DMS114 treated with DMSO at 0.1 percent for 48 hours (cell line): ENCODE measurements at regions not wholly inside any gene's neighbourhood (a gene's known extent, or its start where the extent isn't known, plus 50 kb on each side); places are given as distances from the start of the nearest gene placed in this dataset.

ENCODE experiments used
- DNase-seq: peaks from one replicate; lab custom pipeline; 2025; ENCODE audit not compliant: unreplicated experiment; lab: John Stamatoyannopoulos, UW

DNA sequence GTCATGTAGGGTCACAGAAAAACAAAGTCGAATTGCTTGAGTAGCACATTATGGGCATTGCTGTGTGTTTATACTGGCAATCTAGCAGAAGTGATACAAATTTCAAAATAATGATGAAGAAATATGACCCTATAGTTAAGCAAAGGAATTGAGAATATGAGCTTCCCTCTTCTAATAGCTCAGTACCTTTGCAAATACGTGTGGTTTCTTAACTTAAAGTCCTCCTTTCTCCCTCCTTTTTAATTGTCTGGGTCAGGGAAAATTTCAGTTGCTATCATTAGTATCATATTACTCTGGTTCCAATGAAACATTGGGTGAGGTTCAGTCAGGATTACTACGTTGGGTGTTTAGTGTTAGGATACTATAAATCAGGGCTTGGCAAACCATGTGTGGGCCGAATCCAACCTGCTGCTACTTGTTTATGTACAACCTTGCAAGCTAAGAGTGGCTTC is 166.8 kb upstream of the CARMIL1 start:
- no peak for DNase-seq

DNA sequence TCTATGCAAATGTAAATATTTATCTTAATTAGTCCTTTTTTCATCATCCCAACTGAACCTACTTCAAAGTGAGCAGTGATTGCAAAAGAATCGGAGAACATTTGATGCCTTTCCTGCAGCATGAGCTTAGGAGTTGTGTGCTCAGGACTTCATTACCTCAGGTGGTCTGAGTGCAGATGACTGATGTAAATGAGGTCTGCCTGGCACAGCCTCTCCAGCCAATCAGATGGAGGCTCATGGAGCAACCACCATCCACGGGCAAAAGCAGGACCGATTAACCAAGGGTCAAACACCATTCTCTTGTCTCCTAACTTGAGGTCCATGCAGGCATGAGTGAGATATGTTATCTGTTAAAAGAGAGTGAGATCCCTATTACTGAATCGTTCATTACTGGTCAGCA is 165.7 kb upstream of the CARMIL1 start:
- DNase-seq: no peak

DNA sequence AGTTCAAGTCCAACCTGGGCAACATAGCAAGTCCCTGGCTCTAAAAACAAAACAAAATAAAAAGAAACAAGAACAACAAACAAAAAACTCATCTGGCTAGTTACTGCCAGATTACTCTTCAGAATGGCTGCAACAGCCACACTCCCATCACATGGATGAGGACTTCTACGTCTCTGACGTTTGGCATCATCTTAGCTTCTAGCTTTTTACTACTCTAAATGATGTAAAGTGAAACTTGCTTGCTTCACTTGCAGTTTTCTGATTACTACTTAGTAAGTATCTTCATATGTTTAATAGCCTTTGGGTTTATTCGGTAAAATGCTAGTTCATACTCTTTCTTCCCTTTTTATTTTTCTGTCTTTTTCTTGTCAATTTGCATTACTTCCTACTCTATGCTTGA is 161.1 kb upstream of the CARMIL1 start:
- no peak for DNase-seq

DNA sequence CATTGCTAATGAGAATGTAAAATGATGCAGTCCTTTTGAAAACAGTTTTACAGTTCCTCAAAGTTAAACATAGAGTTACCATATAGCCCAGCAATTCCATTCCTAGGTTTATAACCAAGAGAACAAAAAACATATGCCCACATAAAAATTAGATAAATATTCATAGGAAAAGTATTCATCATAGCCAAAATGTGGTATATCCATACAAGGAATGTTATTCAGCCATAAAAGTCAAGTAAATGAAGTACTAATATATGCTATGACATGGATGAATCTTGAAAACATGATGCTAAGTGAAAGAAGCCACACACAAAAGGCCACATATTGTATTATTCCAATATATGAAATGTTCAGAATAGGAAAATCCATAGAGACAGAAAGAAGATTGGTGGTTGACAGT is 158.0 kb upstream of the CARMIL1 start:
- DNase-seq: no peak

DNA sequence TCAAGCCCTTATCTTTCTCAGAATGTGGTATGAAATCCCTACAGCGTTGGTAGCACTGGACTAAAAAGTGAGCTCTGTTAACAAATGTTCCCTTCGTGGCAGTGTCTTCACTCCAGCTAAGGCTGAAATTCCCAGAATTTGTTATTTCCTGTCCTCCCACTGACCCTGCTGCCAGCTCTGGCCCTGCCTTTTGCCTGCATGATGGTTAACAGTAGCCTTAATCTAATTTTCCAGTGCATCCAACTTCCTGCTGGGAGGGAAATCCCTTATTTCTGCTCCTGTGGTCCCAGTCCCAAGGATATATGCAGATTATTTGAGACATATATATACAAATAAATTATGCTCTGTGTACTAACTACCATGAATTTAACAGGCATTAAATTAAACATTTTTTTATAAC is 157.2 kb upstream of the CARMIL1 start:
- DNase-seq: no peak

DNA sequence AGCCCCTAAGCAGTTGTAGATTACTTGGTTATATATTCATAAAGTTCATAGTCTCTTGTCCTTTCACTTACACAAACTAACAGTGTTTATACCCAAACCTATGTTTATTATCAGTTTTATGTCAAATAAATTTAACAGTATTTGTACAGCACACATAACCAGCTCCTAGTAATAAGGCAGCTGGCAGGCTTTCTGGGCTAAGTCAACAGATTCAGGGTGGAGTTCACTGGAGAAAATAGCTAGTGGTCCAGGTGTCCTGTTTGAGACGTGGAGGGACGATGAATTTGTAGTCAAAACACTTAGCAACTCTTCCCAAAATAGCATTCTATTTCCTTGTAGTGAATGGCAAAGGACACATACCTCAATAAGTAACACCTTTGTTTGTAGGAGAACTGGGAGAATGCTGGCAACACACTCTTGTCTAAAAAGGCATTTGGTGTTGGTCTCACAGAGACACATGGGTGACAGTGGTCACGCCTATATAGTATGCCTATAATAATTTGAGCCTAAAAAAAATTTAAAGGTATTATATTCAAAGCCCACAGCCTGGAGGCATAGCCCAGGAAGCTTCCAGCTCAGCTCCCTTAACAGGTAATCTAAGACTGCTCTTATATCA is 156.4 kb upstream of the CARMIL1 start:
- DNase-seq: no peak

DNA sequence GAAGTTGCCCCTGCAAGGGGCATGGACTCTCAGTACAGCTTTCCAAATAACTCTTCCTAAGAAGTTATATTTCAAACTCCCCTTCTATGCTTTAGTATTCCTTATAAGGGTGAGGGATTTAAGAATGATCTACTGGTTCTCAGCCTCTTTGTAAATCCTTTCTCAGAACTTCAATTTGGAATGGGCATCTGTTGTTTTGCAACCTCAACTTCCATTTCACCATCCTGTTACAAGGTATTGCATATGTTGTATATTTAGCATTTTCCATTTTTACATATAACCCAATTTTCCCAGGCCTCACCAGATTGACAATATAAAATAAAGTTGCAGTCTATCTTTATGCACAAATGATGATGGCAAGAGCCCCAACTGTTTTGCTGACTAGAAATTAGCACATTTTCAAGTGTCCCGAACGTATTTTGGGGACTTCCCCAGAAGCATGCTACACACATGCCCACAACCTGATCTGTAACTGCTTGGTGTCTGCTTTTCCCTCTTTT is 154.9 kb upstream of the CARMIL1 start:
- no peak for DNase-seq

DNA sequence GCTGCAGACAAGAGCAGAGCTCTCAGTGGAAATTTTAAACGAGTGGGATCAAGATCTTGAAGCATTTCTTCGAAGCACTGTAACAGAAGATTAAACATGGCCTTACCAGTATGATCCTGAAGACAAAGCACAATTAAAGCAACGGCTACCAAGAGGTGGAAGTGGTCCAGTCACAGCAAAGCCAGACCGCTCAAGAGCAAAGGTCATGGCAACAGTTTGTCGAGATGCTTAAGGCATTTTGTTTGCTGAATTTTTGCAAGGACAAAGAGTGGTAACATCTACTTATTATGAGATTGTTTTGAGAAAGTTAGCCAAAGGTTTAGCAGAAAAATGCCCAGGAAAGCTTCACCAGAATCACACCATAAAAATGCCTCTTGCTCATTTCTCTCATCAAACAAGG is 153.4 kb upstream of the CARMIL1 start:
- no peak for DNase-seq

DNA sequence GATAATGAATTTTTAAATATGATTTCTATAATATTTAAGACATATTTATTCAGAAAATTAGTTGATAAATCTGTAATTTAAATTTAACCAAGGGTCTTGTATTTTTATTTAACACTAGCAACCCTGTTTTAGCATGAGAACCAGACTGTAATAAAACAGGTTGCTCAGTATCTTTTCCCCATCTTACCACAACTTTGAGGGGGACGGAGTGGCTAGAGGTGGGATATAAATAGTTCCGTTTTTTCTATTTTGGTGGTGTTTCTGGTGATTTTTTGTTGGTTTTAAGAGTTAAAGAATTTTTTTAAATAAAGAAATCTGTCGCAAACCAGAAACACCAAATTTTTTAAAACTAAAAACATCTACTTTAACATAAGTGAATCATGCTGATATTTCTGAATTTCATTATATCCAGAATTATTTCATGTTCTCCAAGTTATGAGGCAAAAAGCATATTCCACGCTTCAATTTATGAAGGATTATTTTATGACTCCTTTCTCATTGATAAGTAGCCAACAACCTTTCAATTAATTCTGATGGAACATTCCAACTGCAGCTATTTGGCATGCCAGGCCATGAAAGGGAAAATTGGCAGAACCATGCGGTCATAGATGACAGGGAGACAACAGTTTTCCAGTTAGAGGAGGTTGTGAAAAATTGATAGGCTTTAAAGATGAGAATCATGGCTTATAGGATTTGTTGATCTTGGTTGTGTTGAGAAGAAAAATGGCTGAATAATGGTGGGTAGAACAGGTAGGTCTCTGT is 151.9 kb upstream of the CARMIL1 start:
- DNase-seq: no peak

DNA sequence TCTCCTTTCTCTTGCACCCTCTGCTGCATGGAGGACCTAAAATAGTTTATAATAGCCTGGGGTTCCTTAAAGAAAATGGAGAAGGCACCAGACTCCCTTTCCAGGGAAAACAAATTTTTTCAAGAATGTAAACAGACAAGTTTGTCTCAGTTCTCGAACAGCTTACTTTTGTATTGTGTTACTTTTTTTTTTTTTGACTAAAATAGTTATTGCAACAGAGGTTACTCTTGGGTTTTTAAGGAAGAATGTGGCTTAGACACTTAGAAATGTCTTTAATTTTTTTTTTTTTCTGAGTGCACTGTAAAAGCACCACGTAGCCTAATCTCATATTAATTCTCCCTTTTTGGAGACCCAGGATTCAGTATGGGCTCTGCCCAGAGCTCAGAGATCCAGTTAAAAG is 148.7 kb upstream of the CARMIL1 start:
- DNase-seq: no peak

DNA sequence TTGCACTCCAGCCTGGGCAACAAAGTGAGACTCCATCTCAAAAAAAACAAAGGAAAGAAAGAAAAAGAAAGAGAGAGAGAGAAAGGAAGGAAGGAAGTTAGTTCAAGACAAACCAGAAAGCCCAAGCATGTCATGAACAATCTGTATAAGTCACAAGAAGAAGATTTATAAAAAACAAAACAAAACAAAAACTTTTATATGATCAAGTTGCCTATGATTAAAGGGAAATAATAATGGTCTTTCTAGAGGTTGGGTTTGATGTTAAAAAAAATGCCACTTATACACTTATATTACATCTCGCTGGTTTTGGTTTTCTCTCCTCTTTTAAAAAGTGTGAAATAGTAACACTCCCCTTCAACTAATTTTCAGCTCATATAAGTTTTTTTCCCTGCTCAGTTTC is 146.2 kb upstream of the CARMIL1 start:
- DNase-seq: no peak

DNA sequence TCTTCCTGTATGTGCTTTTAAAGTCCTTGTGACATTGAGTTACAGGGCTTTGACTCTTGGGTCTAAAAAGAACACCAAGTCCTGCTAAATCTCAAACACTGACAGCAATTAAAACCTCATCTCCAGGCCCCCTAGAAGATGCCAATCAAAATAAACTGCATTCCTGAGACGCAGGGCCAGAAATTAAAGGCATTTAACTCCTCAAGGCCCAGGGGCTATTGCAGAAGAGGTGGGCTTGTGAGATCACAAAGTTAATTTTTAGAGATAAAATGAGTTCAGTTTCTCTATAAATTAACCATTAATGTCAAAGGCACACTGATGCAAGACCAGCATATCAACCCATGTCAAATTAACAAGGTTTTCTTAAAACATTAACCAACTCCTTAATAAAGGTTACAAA is 145.6 kb upstream of the CARMIL1 start:
- DNase-seq: no peak

DNA sequence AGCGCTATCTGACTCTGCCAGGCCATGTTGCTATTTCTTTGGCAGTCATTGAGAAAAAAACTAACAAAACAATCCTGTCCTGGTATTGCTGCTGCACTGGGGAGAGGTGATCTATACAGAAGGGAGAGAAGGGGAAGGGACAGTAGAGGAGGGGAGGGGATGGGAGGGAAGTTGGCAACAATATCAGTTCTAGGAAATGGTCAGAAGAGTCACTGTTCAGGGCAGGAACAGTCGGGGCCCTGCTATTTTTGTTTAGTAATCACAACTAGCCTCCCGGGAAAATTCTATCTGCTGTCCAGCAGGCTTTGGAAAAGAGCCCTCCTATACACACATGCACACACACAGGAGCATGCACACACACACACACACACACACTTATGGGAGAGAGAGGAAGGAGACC is 142.3 kb upstream of the CARMIL1 start:
- DNase-seq: no peak

DNA sequence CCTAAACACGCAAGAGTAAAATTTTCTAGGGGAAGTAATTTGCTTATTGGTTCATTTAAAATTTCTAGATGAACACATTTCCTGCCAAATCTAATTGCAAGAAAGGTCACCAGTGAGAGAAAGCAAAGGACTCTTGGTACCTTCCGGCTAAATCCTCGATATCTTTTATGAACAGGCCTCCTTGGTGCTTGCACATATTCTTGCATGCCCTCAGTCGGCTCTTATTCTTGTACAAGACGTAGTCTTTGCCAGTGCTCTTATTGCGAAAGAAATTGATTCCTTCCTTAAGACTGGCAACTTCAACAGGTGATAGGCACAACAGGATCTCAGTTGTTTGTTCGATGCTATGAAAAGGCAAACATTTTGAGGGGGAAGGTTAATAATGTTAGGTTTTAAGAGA is 141.7 kb upstream of the CARMIL1 start:
- no peak for DNase-seq

DNA sequence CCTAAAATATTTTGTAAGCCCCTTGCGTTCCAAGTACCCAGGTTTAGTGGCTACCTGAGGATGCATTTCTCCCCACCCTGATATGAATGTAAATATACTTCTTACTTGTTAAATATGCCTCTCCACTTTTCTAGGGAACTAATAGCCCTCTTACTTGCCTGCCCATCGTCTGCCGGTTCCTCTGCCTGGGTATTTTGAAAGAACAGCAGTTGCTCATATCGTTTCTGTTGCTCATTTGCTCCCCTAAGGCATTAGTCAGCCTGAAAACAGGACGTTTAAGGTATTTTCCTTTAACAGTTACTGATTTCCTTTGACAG is 141.3 kb upstream of the CARMIL1 start:
- DNase-seq: no peak

DNA sequence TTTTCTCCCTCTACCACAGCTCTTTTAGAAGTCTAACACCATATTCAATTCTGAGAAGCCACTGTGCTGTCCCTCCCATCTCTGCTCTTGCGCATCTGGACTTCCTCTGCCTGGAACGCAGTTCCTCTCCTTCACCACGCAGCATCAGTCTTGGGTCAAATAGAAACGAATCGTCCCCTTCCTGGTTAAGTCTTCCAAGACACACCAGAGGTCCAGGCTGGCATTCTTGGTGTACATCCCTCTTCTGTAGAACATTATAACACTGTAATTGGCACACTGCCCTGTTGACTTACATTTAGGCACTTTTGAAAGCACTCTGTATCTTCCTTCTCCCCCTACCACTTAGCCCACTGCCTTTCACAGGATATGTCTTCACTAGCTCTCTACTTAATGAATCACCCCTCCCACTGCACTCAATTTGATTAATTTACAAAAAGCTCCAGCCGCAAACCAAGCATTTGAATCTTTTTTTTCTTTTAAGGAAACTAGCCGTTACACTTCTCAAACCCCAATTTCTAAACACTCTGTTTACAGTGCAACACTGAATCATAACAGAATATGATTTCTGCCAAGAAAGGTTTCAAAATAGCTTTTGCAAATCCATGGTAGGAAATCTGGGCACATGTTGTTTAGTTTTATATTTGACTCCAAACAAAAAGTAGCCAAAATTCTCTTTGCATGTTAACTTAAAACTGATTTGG is 140.8 kb upstream of the CARMIL1 start:
- no peak for DNase-seq

DNA sequence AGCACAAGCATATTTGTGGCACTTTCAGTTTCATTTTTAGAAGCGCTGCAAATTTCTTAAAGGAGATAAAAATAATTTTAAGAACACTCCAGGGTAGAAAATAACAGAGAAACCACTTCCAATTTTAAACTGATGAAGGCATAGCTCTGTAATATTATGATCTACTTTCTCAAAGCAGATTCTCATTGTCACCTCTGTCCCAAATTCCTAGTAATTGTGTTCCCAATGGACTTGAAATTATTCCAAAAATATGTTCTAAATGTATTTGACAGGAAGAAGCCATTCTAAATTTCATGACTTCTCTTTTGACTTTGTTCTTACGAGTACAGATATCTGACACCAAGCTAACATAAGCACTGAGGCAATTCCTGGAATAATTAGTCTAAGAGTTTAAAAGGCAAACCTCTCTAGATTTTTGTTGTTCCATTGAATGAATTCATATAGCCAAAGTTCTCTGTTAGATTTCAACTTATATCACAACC is 140.2 kb upstream of the CARMIL1 start:
- DNase-seq: no peak

DNA sequence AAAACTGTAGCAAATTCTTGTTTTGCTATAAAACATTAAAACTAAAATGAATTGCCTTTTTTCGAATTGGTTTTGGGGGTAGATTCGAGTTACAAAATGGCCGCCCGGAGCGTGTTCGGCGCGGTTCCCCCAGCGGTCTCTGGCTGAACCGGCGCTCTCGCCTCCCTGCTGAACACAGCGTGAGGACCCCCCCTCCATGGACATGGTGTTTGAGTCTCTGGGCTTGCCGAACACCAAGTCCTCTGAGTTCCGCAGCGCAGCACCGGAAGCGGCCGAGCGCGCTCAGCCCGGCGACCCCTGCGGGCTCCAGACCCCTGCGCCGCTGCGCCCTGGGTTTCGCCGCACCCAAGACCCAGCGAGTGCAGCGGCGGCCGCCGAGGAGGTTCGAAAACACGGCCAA is 139.6 kb upstream of the CARMIL1 start:
- DNase-seq: peak; percentile 16

DNA sequence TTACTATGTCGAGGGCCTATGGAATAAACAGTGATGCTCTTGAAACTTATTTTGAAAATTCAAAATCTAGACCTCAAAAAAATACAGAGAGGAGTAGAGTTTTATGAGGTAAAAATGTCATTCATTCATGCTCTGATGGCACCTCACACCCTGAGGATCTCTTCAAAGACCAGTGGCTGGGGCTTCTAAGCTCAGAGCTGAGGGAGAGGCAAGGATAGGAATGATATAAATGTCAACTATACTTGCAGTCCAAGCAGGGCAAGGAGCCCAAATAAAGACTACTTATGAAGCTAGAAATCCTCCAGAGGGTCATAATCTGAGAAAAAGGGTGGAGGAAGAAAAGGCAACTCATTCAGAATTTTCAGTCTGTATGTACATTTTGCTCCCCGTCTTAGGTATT is 136.7 kb upstream of the CARMIL1 start:
- no peak for DNase-seq

DNA sequence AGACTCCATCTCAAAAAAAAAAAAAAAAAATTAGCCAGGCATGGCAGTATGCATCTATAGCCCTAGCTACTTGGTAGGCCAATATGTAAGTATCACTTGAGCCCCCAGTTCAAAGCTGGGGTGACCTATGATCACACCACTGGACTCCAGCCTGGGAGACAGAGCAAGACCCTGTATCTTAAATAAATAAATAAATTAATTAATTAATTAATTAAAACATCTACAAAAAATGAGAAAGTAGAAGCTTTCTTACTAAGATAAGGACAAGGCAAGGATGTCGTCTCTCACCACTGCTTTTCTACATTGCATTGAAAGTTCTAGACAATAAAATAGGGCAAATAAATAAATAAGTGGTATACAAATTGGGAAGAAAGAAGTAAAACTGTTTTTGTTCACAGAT is 134.3 kb upstream of the CARMIL1 start:
- no peak for DNase-seq

DNA sequence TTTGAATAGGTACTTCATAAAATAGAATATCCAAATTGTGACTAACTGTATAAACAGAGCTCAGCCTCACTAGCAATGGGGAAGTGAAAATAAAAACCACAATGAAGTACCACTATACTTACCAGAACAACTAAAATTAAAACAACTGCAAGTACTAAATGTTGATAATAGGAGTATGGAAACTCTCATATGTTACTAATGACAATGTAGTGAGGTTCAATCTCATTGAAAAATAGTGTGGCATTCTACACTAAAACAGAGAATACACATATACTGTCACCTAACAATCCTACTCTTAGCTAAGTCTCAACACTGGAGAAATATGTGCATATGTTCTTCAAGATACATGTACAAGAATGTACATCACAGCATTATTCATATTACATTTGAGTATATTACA is 132.0 kb upstream of the CARMIL1 start:
- no peak for DNase-seq

DNA sequence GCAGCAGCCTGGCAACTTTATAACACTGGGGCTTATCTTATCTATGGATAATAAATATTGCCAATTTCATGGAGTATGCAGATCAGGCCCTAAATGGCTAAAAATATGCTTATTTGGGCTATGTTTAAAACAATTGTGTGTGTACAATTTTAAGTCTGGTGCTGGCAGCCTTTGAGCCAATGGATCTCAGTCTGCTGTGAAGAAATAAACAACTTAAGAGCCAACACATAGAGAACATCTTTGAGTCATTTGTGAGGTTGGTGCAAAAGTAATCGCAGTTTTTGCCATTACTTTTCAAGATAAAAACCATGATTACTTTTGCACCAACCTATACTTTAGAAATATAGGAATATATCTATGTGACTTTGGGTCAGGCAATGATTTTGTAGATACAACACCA is 129.1 kb upstream of the CARMIL1 start:
- no peak for DNase-seq
